ENCODE measurements at regions not wholly inside any gene's neighbourhood (a gene's known extent, or its start where the extent isn't known, plus 50 kb on each side); places are given as distances from the start of the nearest gene placed in this dataset.
A peak's percentile ranks its signal among the peaks of the same experiment; 100 is the strongest.

GRCh38 chr2:236715491-236715961 is 145.9 kb downstream of the ACKR3 start:
- TF ChIP-seq, protein P1, sequence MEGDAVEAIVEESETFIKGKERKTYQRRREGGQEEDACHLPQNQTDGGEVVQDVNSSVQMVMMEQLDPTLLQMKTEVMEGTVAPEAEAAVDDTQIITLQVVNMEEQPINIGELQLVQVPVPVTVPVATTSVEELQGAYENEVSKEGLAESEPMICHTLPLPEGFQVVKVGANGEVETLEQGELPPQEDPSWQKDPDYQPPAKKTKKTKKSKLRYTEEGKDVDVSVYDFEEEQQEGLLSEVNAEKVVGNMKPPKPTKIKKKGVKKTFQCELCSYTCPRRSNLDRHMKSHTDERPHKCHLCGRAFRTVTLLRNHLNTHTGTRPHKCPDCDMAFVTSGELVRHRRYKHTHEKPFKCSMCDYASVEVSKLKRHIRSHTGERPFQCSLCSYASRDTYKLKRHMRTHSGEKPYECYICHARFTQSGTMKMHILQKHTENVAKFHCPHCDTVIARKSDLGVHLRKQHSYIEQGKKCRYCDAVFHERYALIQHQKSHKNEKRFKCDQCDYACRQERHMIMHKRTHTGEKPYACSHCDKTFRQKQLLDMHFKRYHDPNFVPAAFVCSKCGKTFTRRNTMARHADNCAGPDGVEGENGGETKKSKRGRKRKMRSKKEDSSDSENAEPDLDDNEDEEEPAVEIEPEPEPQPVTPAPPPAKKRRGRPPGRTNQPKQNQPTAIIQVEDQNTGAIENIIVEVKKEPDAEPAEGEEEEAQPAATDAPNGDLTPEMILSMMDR (IDR thresholded peaks at IDR 0.05; ENCODE audit: extremely low read depth, low read depth, low read length): no peak
- Histone ChIP-seq H3K4me1 (ENCODE audit: insufficient read depth, low read length) (peaks cover 25% of the 10 kb centered on the region), H3K79me2 (ENCODE audit: insufficient read depth, low read length) (no peaks in the 10 kb centered on the region), H3K36me3 (ENCODE audit: insufficient read depth, low read length) (no peaks in the 10 kb centered on the region), H3K27me3 (ENCODE audit: insufficient read depth, low read length) (peaks cover 2% of the 10 kb centered on the region), H3K4me3 (ENCODE audit: insufficient read depth, low read length) (peak overlapping the region; percentile 14), H3K9me3 (ENCODE audit: low read depth, low read length) (no peaks in the 10 kb centered on the region), H2AFZ (ENCODE audit: low read length) (peak overlapping the region; percentile 63), H4K20me1 (ENCODE audit: insufficient read depth, low read length) (no peaks in the 10 kb centered on the region), H3K4me2 (ENCODE audit: insufficient read depth, low read length) (peak overlapping the region; percentile 41), H3K27ac (ENCODE audit: low read depth, low read length) (no peak overlapping the region)
- DNase-seq (ENCODE audit: insufficient read length, low spot score, missing footprints): no peak

- H3K27me3 ChIP-seq (ENCODE audit: insufficient read depth, low read length): peaks cover 2% of the 10 kb centered on the region
- DNase-seq (ENCODE audit: insufficient read length, low spot score, missing footprints): no peak
- TF ChIP-seq, protein P1 (IDR thresholded peaks at IDR 0.05; ENCODE audit: extremely low read depth, low read depth, low read length): no peak
- H3K4me2 ChIP-seq (ENCODE audit: insufficient read depth, low read length): no peak overlapping the region
- H3K9me3 ChIP-seq (ENCODE audit: low read depth, low read length): no peaks in the 10 kb centered on the region
- no peak overlapping the region for H3K27ac ChIP-seq (ENCODE audit: low read depth, low read length)
- no peak overlapping the region for H2AFZ ChIP-seq (ENCODE audit: low read length)
- H3K4me3 ChIP-seq (ENCODE audit: insufficient read depth, low read length): no peak overlapping the region
- H4K20me1 ChIP-seq (ENCODE audit: insufficient read depth, low read length): no peaks in the 10 kb centered on the region
- no peaks in the 10 kb centered on the region for H3K36me3 ChIP-seq (ENCODE audit: insufficient read depth, low read length)
- peaks cover 18% of the 10 kb centered on the region for H3K4me1 ChIP-seq (ENCODE audit: insufficient read depth, low read length)
- no peaks in the 10 kb centered on the region for H3K79me2 ChIP-seq (ENCODE audit: insufficient read depth, low read length)
Measured at GRCh38 chr2:236717120-236717519, 147.5 kb downstream of the ACKR3 start.

GRCh38 chr2:236717729-236718128 is 148.1 kb downstream of the ACKR3 start:
- Histone ChIP-seq H4K20me1 (ENCODE audit: insufficient read depth, low read length) (no peaks in the 10 kb centered on the region), H3K27ac (ENCODE audit: low read depth, low read length) (no peak overlapping the region), H3K36me3 (ENCODE audit: insufficient read depth, low read length) (no peaks in the 10 kb centered on the region), H3K4me3 (ENCODE audit: insufficient read depth, low read length) (no peak overlapping the region), H3K4me1 (ENCODE audit: insufficient read depth, low read length) (peaks cover 14% of the 10 kb centered on the region), H3K4me2 (ENCODE audit: insufficient read depth, low read length) (peak overlapping the region; percentile 13), H3K27me3 (ENCODE audit: insufficient read depth, low read length) (peaks cover 2% of the 10 kb centered on the region), H3K79me2 (ENCODE audit: insufficient read depth, low read length) (no peaks in the 10 kb centered on the region), H3K9me3 (ENCODE audit: low read depth, low read length) (no peaks in the 10 kb centered on the region), H2AFZ (ENCODE audit: low read length) (no peak overlapping the region)
- TF ChIP-seq, protein P1 (IDR thresholded peaks at IDR 0.05; ENCODE audit: extremely low read depth, low read depth, low read length): no peak
- no peak for DNase-seq (ENCODE audit: insufficient read length, low spot score, missing footprints)

DNA sequence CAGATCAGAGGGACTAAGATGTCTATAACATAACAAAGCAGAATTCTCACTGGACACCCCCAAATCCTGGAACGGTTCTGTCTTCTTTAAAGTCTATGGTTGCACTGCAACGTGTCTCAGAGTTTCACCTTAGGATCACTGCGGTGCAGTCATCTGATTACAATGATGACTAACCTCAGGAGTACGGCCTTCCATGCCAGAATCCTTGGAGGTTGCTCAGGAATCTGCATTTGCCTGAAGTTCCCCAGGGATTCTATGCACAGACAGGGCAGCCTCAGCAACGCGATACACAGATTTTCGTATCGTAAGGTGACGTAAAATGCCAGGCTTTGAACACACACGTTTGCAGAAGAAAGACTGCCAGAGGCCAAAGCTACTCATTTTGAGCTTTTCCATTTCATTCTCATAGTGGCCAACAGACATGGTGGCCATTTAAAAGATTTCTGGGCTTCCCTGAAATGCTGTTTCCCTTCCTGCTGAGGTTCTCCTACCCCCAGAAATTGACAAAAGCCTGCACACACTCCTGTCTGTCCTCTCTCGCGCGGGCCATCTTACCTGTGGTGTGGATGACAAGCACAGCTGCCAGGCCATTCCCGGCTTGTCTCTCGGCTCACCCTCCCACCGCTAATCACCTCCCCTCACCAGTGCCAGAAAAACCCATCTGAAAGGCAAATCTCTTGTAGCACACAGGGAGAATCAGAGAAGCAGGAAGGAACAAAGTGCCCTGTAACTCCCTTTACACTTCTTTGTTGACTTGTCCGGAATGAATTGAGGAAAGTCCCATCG is 148.8 kb downstream of the ACKR3 start:
- TF ChIP-seq, protein P1 (IDR thresholded peaks at IDR 0.05; ENCODE audit: extremely low read depth, low read depth, low read length): no peak
- no peak overlapping the region for H2AFZ ChIP-seq (ENCODE audit: low read length)
- no peak overlapping the region for H3K4me3 ChIP-seq (ENCODE audit: insufficient read depth, low read length)
- DNase-seq (ENCODE audit: insufficient read length, low spot score, missing footprints): no peak
- H3K36me3 ChIP-seq (ENCODE audit: insufficient read depth, low read length): no peaks in the 10 kb centered on the region
- H4K20me1 ChIP-seq (ENCODE audit: insufficient read depth, low read length): no peaks in the 10 kb centered on the region
- H3K79me2 ChIP-seq (ENCODE audit: insufficient read depth, low read length): no peaks in the 10 kb centered on the region
- peaks cover 2% of the 10 kb centered on the region for H3K27me3 ChIP-seq (ENCODE audit: insufficient read depth, low read length)
- peak overlapping the region; percentile 13 for H3K4me2 ChIP-seq (ENCODE audit: insufficient read depth, low read length)
- no peak overlapping the region for H3K27ac ChIP-seq (ENCODE audit: low read depth, low read length)
- peaks cover 12% of the 10 kb centered on the region for H3K4me1 ChIP-seq (ENCODE audit: insufficient read depth, low read length)
- H3K9me3 ChIP-seq (ENCODE audit: low read depth, low read length): no peaks in the 10 kb centered on the region
